CD8-positive, alpha-beta memory T cell (primary cell): ENCODE measurements at regions not wholly inside any gene's neighbourhood (a gene's known extent, or its start where the extent isn't known, plus 50 kb on each side); places are given as distances from the start of the nearest gene placed in this dataset.

Experiments used
- CTCF ChIA-PET: fragments of 350-600 bp; sonication (Branson Sonifier 250); formaldehyde crosslinking; loops from one replicate; lab custom pipeline; 2021; ENCODE audit warnings: antibody characterized with exemption; lab: Charles Lee
- POLR2A ChIA-PET: fragments of 350-600 bp; sonication (Branson Sonifier 250); formaldehyde crosslinking; loops from one replicate; lab custom pipeline; 2021; ENCODE audit warnings: antibody characterized with exemption; lab: Charles Lee
- DNase-seq, 5 donors: peaks; one replicate each; pipeline versions ENCODE4 v3.0.0 to v3.0.0-alpha.2; 2020 to 2022; ENCODE audit warnings: mixed read lengths in 1 of 5
- H3K27ac ChIP-seq: one replicate; pipeline ENCODE4 v1.7.0; 2013; ENCODE audit warnings: low read depth, mild to moderate bottlenecking, low read length, moderate library complexity
- H3K27me3 ChIP-seq: 2 replicates; pipeline ENCODE4 v1.7.0; 2013; ENCODE audit warnings: low read length, mild to moderate bottlenecking; ENCODE audit not compliant: insufficient read depth, poor library complexity, severe bottlenecking
- H3K36me3 ChIP-seq: 2 replicates; pipeline ENCODE4 v1.7.0; 2013; ENCODE audit warnings: mild to moderate bottlenecking, low read length, moderate library complexity; ENCODE audit not compliant: insufficient read depth
- H3K4me1 ChIP-seq: 2 replicates; pipeline ENCODE4 v1.7.0; 2013; ENCODE audit warnings: mild to moderate bottlenecking, low read length, moderate library complexity; ENCODE audit not compliant: insufficient read depth
- H3K4me3 ChIP-seq: 2 replicates; pipeline ENCODE4 v1.7.0; 2013; ENCODE audit warnings: mild to moderate bottlenecking, low read length
- H3K9me3 ChIP-seq: 2 replicates; pipeline ENCODE4 v1.7.0; 2013; ENCODE audit warnings: mild to moderate bottlenecking, low read length
- H3K27ac Mint-ChIP-seq, 8 donors: one replicate each; pipeline ENCODE4 v1.8.0; 2020 to 2021; ENCODE audit warnings: mixed read lengths in 8 of 8, mild to moderate bottlenecking in 6 of 8, inconsistent platforms in 3 of 8, moderate library complexity in 3 of 8
- H3K27me3 Mint-ChIP-seq, 2 donors: one replicate each; pipeline ENCODE4 v1.8.0; 2020 to 2021; ENCODE audit warnings: mixed read lengths in 2 of 2, mild to moderate bottlenecking in 1 of 2, moderate library complexity in 1 of 2
- H3K36me3 Mint-ChIP-seq, 3 donors: one replicate each; pipeline ENCODE4 v1.8.0; 2020 to 2021; ENCODE audit warnings: mixed read lengths in 3 of 3, inconsistent platforms in 1 of 3, mild to moderate bottlenecking in 1 of 3
- H3K4me1 Mint-ChIP-seq, 3 donors: one replicate each; pipeline ENCODE4 v1.8.0; 2020 to 2021; ENCODE audit warnings: mixed read lengths in 3 of 3, inconsistent platforms in 1 of 3, mild to moderate bottlenecking in 1 of 3
- H3K4me3 Mint-ChIP-seq, 7 donors: one replicate each; pipeline ENCODE4 v1.8.0; 2020 to 2021; ENCODE audit warnings: mixed read lengths in 7 of 7, mild to moderate bottlenecking in 6 of 7, moderate library complexity in 4 of 7, inconsistent platforms in 2 of 7
- H3K9me3 Mint-ChIP-seq, 5 donors: one replicate each; pipeline ENCODE4 v1.8.0; 2020 to 2022; ENCODE audit warnings: mixed read lengths in 5 of 5, mild to moderate bottlenecking in 3 of 5, moderate library complexity in 2 of 5, inconsistent platforms in 1 of 5

GRCh38 chr2:101608408-101609310 is 88.8 kb upstream of the MAP4K4 start:
- Histone ChIP-seq H3K9me3 (no peaks in the 10 kb centered on the region), H3K4me3 (no peak overlapping the region), H3K36me3 (no peaks in the 10 kb centered on the region), H3K4me1 (no peaks in the 10 kb centered on the region), H3K27me3 (no peaks in the 10 kb centered on the region), H3K27ac (no peak overlapping the region)
- Mint-ChIP-seq H3K27me3 (peaks cover 0 to 11% of the 10 kb centered on the region in 2 donors), H3K9me3 (no peaks in the 10 kb centered on the region), H3K4me3 (no peak overlapping the region), H3K4me1 (peaks cover 0 to 5% (median 0%) of the 10 kb centered on the region in 3 donors), H3K27ac (no peak overlapping the region), H3K36me3 (peaks cover 0 to 4% (median 3%) of the 10 kb centered on the region in 3 donors)
- ChIA-PET POLR2A (no interaction called here), CTCF (interaction anchor here (1.4 kb wide), 1 partner anchor 13 kb away, joined by 3 read pairs; no protein-coding TSS in a partner anchor)
- DNase-seq = no peak

GRCh38 chr2:101597347-101597944 is 100.1 kb upstream of the MAP4K4 start:
- ChIA-PET CTCF (no interaction called here), POLR2A (no interaction called here)
- Histone ChIP-seq H3K27me3 (no peaks in the 10 kb centered on the region), H3K4me1 (no peaks in the 10 kb centered on the region), H3K9me3 (no peaks in the 10 kb centered on the region), H3K27ac (no peak overlapping the region), H3K36me3 (no peaks in the 10 kb centered on the region), H3K4me3 (no peak overlapping the region)
- Mint-ChIP-seq H3K9me3 (no peaks in the 10 kb centered on the region), H3K4me3 (no peak overlapping the region), H3K4me1 (no peaks in the 10 kb centered on the region), H3K27me3 (peaks cover 0 to 2% of the 10 kb centered on the region in 2 donors), H3K36me3 (peaks cover 0 to 2% (median 0%) of the 10 kb centered on the region in 3 donors), H3K27ac (no peak overlapping the region)
- no peak for DNase-seq

GRCh38 chr2:101596333-101596732 is 101.2 kb upstream of the MAP4K4 start:
- no peaks in the 10 kb centered on the region for H3K4me1 Mint-ChIP-seq
- H3K36me3 ChIP-seq = no peaks in the 10 kb centered on the region
- no peak overlapping the region for H3K4me3 ChIP-seq
- no peak overlapping the region for H3K27ac ChIP-seq
- no peaks in the 10 kb centered on the region for H3K9me3 ChIP-seq
- no peaks in the 10 kb centered on the region for H3K27me3 ChIP-seq
- H3K27ac Mint-ChIP-seq = no peak overlapping the region
- peaks cover 2 to 8% of the 10 kb centered on the region in 2 donors for H3K27me3 Mint-ChIP-seq
- no peaks in the 10 kb centered on the region for H3K4me1 ChIP-seq
- ChIA-PET POLR2A (no interaction called here), CTCF (no interaction called here)
- H3K9me3 Mint-ChIP-seq = no peaks in the 10 kb centered on the region
- H3K4me3 Mint-ChIP-seq = no peak overlapping the region
- DNase-seq = no peak
- H3K36me3 Mint-ChIP-seq = peaks cover 0 to 4% (median 2%) of the 10 kb centered on the region in 3 donors

- CTCF ChIA-PET = no interaction called here
- Histone ChIP-seq H3K9me3 (no peaks in the 10 kb centered on the region), H3K27me3 (no peaks in the 10 kb centered on the region), H3K4me1 (no peaks in the 10 kb centered on the region), H3K36me3 (no peaks in the 10 kb centered on the region), H3K27ac (no peak overlapping the region), H3K4me3 (no peak overlapping the region)
- Mint-ChIP-seq H3K27me3 (peaks cover 7 to 8% of the 10 kb centered on the region in 2 donors), H3K27ac (no peak overlapping the region), H3K4me3 (no peak overlapping the region), H3K36me3 (peaks cover 0 to 24% (median 7%) of the 10 kb centered on the region in 3 donors), H3K9me3 (peaks cover 6 to 20% (median 15%) of the 10 kb centered on the region in 5 donors), H3K4me1 (no peaks in the 10 kb centered on the region)
- DNase-seq = no peak
- POLR2A ChIA-PET = no interaction called here
Observed at GRCh38 chr2:101587251-101587650, 110.3 kb upstream of the MAP4K4 start.

GRCh38 chr2:101583861-101584260 is 108.9 kb upstream of the RFX8 start:
- CTCF ChIA-PET = no interaction called here
- H3K4me1 ChIP-seq = no peaks in the 10 kb centered on the region
- Mint-ChIP-seq H3K27me3 (peaks cover 0 to 3% of the 10 kb centered on the region in 2 donors), H3K4me1 (peaks cover 0 to 4% (median 3%) of the 10 kb centered on the region in 3 donors), H3K36me3 (peaks cover 0 to 11% (median 4%) of the 10 kb centered on the region in 3 donors), H3K27ac (no peak overlapping the region), H3K9me3 (peaks cover 6 to 13% (median 8%) of the 10 kb centered on the region in 5 donors), H3K4me3 (no peak overlapping the region)
- POLR2A ChIA-PET = no interaction called here
- no peak overlapping the region for H3K27ac ChIP-seq
- DNase-seq = no peak
- no peaks in the 10 kb centered on the region for H3K9me3 ChIP-seq
- no peaks in the 10 kb centered on the region for H3K36me3 ChIP-seq
- no peak overlapping the region for H3K4me3 ChIP-seq
- H3K27me3 ChIP-seq = no peaks in the 10 kb centered on the region

GRCh38 chr2:101581675-101582299 is 106.9 kb upstream of the RFX8 start:
- peaks cover 0 to 5% (median 4%) of the 10 kb centered on the region in 3 donors for H3K36me3 Mint-ChIP-seq
- H3K9me3 Mint-ChIP-seq = peaks cover 4 to 8% (median 6%) of the 10 kb centered on the region in 5 donors
- POLR2A ChIA-PET = no interaction called here

GRCh38 chr2:101580528-101580927 is 105.6 kb upstream of the RFX8 start:
- ChIA-PET POLR2A (no interaction called here), CTCF (no interaction called here)
- H3K4me3 Mint-ChIP-seq = no peak overlapping the region
- H3K36me3 ChIP-seq = no peaks in the 10 kb centered on the region
- peaks cover 4 to 13% (median 9%) of the 10 kb centered on the region in 3 donors for H3K4me1 Mint-ChIP-seq
- no peaks in the 10 kb centered on the region for H3K27me3 ChIP-seq
- no peak overlapping the region for H3K27ac ChIP-seq
- H3K4me1 ChIP-seq = no peaks in the 10 kb centered on the region
- H3K4me3 ChIP-seq = no peak overlapping the region
- H3K9me3 Mint-ChIP-seq = peaks cover 4 to 8% (median 6%) of the 10 kb centered on the region in 5 donors
- H3K27ac Mint-ChIP-seq = no peak overlapping the region
- peaks cover 0 to 5% (median 4%) of the 10 kb centered on the region in 3 donors for H3K36me3 Mint-ChIP-seq
- peaks cover 3 to 4% of the 10 kb centered on the region in 2 donors for H3K27me3 Mint-ChIP-seq
- DNase-seq = no peak
- no peaks in the 10 kb centered on the region for H3K9me3 ChIP-seq

More at GRCh38 chr2:101581675-101582299, 106.9 kb upstream of the RFX8 start:
- H3K27ac ChIP-seq = no peak overlapping the region
- Mint-ChIP-seq H3K27ac (no peak overlapping the region), H3K4me1 (peaks cover 4 to 9% (median 5%) of the 10 kb centered on the region in 3 donors), H3K4me3 (no peak overlapping the region), H3K27me3 (peaks cover 0 to 3% of the 10 kb centered on the region in 2 donors)
- H3K4me3 ChIP-seq = no peak overlapping the region
- no peak for DNase-seq
- H3K9me3 ChIP-seq = no peaks in the 10 kb centered on the region
- no peaks in the 10 kb centered on the region for H3K27me3 ChIP-seq
- no peaks in the 10 kb centered on the region for H3K4me1 ChIP-seq
- CTCF ChIA-PET = no interaction called here
- no peaks in the 10 kb centered on the region for H3K36me3 ChIP-seq
